OCI-LY1 (cell line): ENCODE measurements at regions not wholly inside any gene's neighbourhood (a gene's known extent, or its start where the extent isn't known, plus 50 kb on each side); places are given as distances from the start of the nearest gene placed in this dataset.

Experiments used
- H2AFZ ChIP-seq: fragments of 200-600 bp; sonication (generic), shearing (Covaris generic); 2 replicates; pipeline ENCODE4 v1.6.0; 2014; ENCODE audit warnings: antibody characterized with exemption, mild to moderate bottlenecking, low read length
- H3F3A ChIP-seq: fragments of 200-600 bp; sonication (generic), shearing (Covaris generic); 2 replicates; pipeline ENCODE4 v1.6.0; 2014; ENCODE audit warnings: mild to moderate bottlenecking, antibody characterized with exemption, low read length, moderate library complexity; ENCODE audit not compliant: insufficient read depth
- H3K27ac ChIP-seq: fragments of 200-600 bp; sonication (generic); 2 replicates; pipeline ENCODE4 v1.5.1; 2014; ENCODE audit warnings: low read length, mixed run types, mild to moderate bottlenecking, low read depth; ENCODE audit not compliant: poor library complexity, severe bottlenecking
- H3K27me3 ChIP-seq: fragments of 200-600 bp; sonication (generic); 2 replicates; pipeline ENCODE4 v1.6.0; 2014; ENCODE audit warnings: antibody characterized with exemption, mild to moderate bottlenecking, low read length, moderate library complexity; ENCODE audit not compliant: insufficient read depth
- H3K36me3 ChIP-seq: fragments of 200-600 bp; sonication (generic); 2 replicates; pipeline ENCODE4 v1.6.1; 2014; ENCODE audit warnings: mild to moderate bottlenecking, antibody characterized with exemption, low read length, moderate library complexity, mixed read lengths; ENCODE audit not compliant: insufficient read depth
- H3K4me1 ChIP-seq: fragments of 200-600 bp; sonication (generic); 2 replicates; pipeline ENCODE4 v1.5.1; 2014; ENCODE audit warnings: mild to moderate bottlenecking, low read length, moderate library complexity; ENCODE audit not compliant: insufficient read depth, severe bottlenecking
- H3K4me2 ChIP-seq: fragments of 200-600 bp; sonication (generic), shearing (Covaris generic); 2 replicates; pipeline ENCODE4 v1.6.1; 2014; ENCODE audit warnings: low read length
- H3K4me3 ChIP-seq: fragments of 200-600 bp; sonication (generic); 2 replicates; pipeline ENCODE4 v1.5.1; 2014; ENCODE audit warnings: low read length, low read depth, mild to moderate bottlenecking, mixed read lengths; ENCODE audit not compliant: poor library complexity, severe bottlenecking
- H3K79me2 ChIP-seq: fragments of 200-600 bp; shearing (Covaris generic); 2 replicates; pipeline ENCODE4 v1.6.1; 2016; ENCODE audit warnings: mixed run types, low read length, mixed read lengths; ENCODE audit not compliant: insufficient read depth
- H3K9ac ChIP-seq: fragments of 200-600 bp; sonication (generic), shearing (Covaris generic); 2 replicates; pipeline ENCODE4 v1.6.1; 2014; ENCODE audit warnings: mild to moderate bottlenecking, low read length, mixed read lengths
- H3K9me2 ChIP-seq: fragments of 200-600 bp; sonication (generic), shearing (Covaris generic); 2 replicates; pipeline ENCODE4 v1.6.1; 2014; ENCODE audit warnings: low read depth, mild to moderate bottlenecking, low read length, mixed read lengths
- H3K9me3 ChIP-seq: fragments of 200-600 bp; shearing (Covaris generic); 2 replicates; pipeline ENCODE4 v1.6.1; 2014; ENCODE audit warnings: low read length, mixed read lengths
- H4K20me1 ChIP-seq: fragments of 200-600 bp; sonication (generic), shearing (Covaris generic); 2 replicates; pipeline ENCODE4 v1.6.0; 2016; ENCODE audit warnings: mild to moderate bottlenecking, low read length; ENCODE audit not compliant: insufficient read depth
- EZH2 ChIP-seq: fragments of 200-600 bp; sonication (generic), shearing (Covaris generic); IDR thresholded peaks from 2 replicates; pipeline ENCODE4 v1.8.0; 2017; ENCODE audit warnings: borderline replicate concordance, mixed run types, mild to moderate bottlenecking, antibody characterized with exemption, low read length, moderate library complexity, mixed read lengths
- TF ChIP-seq, protein P1 (sequence below): fragments of 200-600 bp; sonication (generic), shearing (Covaris generic); IDR thresholded peaks from 2 replicates; pipeline ENCODE4 v1.5.1; 2017; ENCODE audit warnings: mild to moderate bottlenecking, antibody characterized with exemption, low read length, moderate library complexity, mixed read lengths

DNA sequence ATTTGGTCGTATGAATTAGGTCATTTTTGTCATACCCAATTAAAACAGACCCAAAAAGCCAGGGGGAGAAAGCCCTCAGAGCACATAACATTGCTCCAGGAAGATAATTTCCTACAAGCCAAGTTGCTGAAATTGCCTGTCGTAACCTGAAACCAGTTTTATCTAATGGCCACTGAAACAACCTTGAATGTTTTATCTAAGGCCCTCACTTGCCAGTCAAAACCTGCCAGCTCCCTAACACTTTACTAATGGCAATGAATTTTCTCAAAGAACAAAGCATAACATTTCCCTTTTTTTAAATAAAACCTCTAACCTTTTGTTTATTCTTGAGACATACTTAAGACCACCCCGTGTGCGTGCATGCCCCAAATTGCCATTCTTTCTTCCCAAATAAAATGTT is 496.2 kb upstream of the KLHL1 start:
- Histone ChIP-seq H3K4me2 (no peak overlapping the region), H3K36me3 (no peaks in the 10 kb centered on the region), H3K9me3 (no peaks in the 10 kb centered on the region; the same call in 1 of the 2 replicates), H3K9me2 (no peaks in the 10 kb centered on the region; the same call in 1 of the 2 replicates), H2AFZ (no peak overlapping the region), H3F3A (no peaks in the 10 kb centered on the region), H3K9ac (no peak overlapping the region), H4K20me1 (no peaks in the 10 kb centered on the region), H3K4me1 (no peaks in the 10 kb centered on the region), H3K4me3 (no peak overlapping the region), H3K79me2 (no peaks in the 10 kb centered on the region), H3K27ac (no peak overlapping the region), H3K27me3 (no peaks in the 10 kb centered on the region)
- TF ChIP-seq, protein P1, sequence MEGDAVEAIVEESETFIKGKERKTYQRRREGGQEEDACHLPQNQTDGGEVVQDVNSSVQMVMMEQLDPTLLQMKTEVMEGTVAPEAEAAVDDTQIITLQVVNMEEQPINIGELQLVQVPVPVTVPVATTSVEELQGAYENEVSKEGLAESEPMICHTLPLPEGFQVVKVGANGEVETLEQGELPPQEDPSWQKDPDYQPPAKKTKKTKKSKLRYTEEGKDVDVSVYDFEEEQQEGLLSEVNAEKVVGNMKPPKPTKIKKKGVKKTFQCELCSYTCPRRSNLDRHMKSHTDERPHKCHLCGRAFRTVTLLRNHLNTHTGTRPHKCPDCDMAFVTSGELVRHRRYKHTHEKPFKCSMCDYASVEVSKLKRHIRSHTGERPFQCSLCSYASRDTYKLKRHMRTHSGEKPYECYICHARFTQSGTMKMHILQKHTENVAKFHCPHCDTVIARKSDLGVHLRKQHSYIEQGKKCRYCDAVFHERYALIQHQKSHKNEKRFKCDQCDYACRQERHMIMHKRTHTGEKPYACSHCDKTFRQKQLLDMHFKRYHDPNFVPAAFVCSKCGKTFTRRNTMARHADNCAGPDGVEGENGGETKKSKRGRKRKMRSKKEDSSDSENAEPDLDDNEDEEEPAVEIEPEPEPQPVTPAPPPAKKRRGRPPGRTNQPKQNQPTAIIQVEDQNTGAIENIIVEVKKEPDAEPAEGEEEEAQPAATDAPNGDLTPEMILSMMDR = no peak
- TF ChIP-seq EZH2 = no peak

DNA sequence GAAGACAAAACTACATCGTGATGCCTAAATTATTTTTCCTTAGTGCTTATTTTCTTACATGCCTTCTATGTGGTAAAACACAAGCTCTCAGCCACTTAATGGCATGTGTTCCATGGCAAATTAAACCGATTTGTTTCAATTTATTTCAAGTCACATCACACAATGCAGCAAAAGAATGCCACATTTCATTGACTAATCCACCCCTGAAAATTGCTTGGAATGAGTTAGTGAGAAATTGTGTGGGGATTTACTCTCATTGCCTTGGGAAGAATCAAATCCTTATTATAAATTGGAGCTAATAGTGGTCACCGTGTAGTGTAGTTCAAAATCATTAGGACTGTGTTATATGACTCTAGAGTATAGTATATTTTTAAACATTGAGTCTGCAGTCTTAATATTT is 485.5 kb upstream of the KLHL1 start:
- TF ChIP-seq, protein P1 = no peak
- no peak for TF ChIP-seq EZH2
- Histone ChIP-seq H3K27ac (no peak overlapping the region), H3K9ac (no peak overlapping the region)

DNA sequence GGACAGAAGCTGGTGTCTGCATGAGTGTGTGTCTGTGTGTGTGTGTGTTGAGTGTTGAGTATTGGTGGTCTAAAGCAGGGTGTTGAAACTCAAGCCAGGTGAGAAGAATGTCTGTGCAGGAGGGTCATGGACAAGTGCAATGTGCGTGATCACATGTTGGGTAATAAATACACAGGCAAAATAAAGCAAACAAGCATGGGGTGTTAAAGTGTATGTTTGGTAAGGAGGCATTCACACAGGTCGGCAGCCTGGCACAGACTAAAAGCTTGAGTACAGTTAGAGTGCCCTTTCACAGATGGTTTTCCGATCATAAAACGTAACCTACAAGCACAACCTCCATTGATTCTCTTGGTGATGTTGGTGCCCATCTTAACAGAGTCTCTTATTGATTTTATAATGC is 476.9 kb upstream of the KLHL1 start:
- Histone ChIP-seq H3K9me3 (no peaks in the 10 kb centered on the region), H2AFZ (no peak overlapping the region), H3K9ac (no peak overlapping the region), H3K4me3 (no peak overlapping the region), H3K27ac (no peak overlapping the region), H3K4me2 (no peak overlapping the region), H3K79me2 (no peaks in the 10 kb centered on the region), H3F3A (no peaks in the 10 kb centered on the region), H3K27me3 (no peaks in the 10 kb centered on the region), H4K20me1 (no peaks in the 10 kb centered on the region), H3K36me3 (no peaks in the 10 kb centered on the region), H3K9me2 (no peaks in the 10 kb centered on the region), H3K4me1 (no peaks in the 10 kb centered on the region)
- TF ChIP-seq, protein P1 = no peak
- TF ChIP-seq EZH2 = no peak

More for the DNA sequence above, 485.5 kb upstream of the KLHL1 start:
- no peaks in the 10 kb centered on the region for H3K9me2 ChIP-seq
- no peak overlapping the region for H3K4me2 ChIP-seq
- H4K20me1 ChIP-seq = no peaks in the 10 kb centered on the region
- H3K4me1 ChIP-seq = no peaks in the 10 kb centered on the region
- H3K4me3 ChIP-seq = no peak overlapping the region
- no peaks in the 10 kb centered on the region for H3K36me3 ChIP-seq
- no peaks in the 10 kb centered on the region for H3K27me3 ChIP-seq
- no peak overlapping the region for H2AFZ ChIP-seq
- no peaks in the 10 kb centered on the region for H3K79me2 ChIP-seq
- no peaks in the 10 kb centered on the region for H3K9me3 ChIP-seq
- H3F3A ChIP-seq = no peaks in the 10 kb centered on the region
